HEK293 (cell line): ENCODE measurements at regions not wholly inside any gene's neighbourhood (a gene's known extent, or its start where the extent isn't known, plus 50 kb on each side); places are given as distances from the start of the nearest gene placed in this dataset.

ENCODE experiments used
- CTCF ChIA-PET: fragments of 350-600 bp; formaldehyde crosslinking; extraction: SDS; loops from one replicate; lab custom pipeline; 2021; ENCODE audit warnings: antibody characterized with exemption; lab: Yijun Ruan, JAX
- POLR2A ChIA-PET: fragments of 300-600 bp; formaldehyde crosslinking; extraction: SDS; loops from one replicate; lab custom pipeline; 2020; ENCODE audit warnings: antibody characterized with exemption, inconsistent platforms; lab: Yijun Ruan, JAX
- H3K27ac ChIP-seq: fragments of 200-500 bp; sonication (Bioruptor generic); 2 replicates; pipeline ENCODE4 v1.5.1; 2014; ENCODE audit warnings: low read depth, low read length, control low read depth, inconsistent platforms; ENCODE audit errors: extremely low read depth
- H3K36me3 ChIP-seq, 2 experiments: fragments of 200-500 bp in 1 of 2; sonication (Bioruptor generic) in 1 of 2; 1 replicate in 1 of 2; 2 replicates in 1 of 2; pipeline ENCODE4 v1.5.1; 2014 to 2017; ENCODE audit warnings: inconsistent platforms in 2 of 2, low read length in 2 of 2; ENCODE audit not compliant: control insufficient read depth in 2 of 2, insufficient read depth in 1 of 2
- H3K4me1 ChIP-seq: fragments of 200-500 bp; sonication (Bioruptor generic); 2 replicates; pipeline ENCODE4 v1.5.1; 2014; ENCODE audit warnings: mild to moderate bottlenecking, low read length, inconsistent platforms; ENCODE audit not compliant: control insufficient read depth, insufficient read depth
- H3K4me3 ChIP-seq: 2 replicates; pipeline ENCODE4 v1.5.1; 2011; ENCODE audit warnings: low read depth, mild to moderate bottlenecking, control low read depth, low read length, moderate library complexity
- H3K9me3 ChIP-seq: fragments of 200-500 bp; sonication (Bioruptor generic); 2 replicates; pipeline ENCODE4 v1.5.1; 2014; ENCODE audit warnings: low read depth, low read length, inconsistent platforms; ENCODE audit not compliant: control insufficient read depth, insufficient read depth
- GLI4 ChIP-seq: fragments of 450-650 bp; formaldehyde crosslinking; IDR thresholded peaks from 2 replicates; pipeline ENCODE4 v1.5.1; 2016; ENCODE audit warnings: missing biosample characterization, missing genetic modification characterization
- GLIS2 ChIP-seq: fragments of 450-650 bp; formaldehyde crosslinking; IDR thresholded peaks from 2 replicates; pipeline ENCODE4 v1.5.1; 2016; ENCODE audit warnings: missing biosample characterization, missing genetic modification characterization
- KLF10 ChIP-seq: fragments of 450-650 bp; IDR thresholded peaks from 2 replicates; pipeline ENCODE4 v1.5.1; 2018; ENCODE audit warnings: missing biosample characterization, mild to moderate bottlenecking, missing genetic modification characterization
- PATZ1 ChIP-seq: fragments of 450-650 bp; formaldehyde crosslinking; IDR thresholded peaks from 2 replicates; pipeline ENCODE4 v1.5.1; 2016; ENCODE audit warnings: missing biosample characterization, missing genetic modification characterization
- REPIN1 ChIP-seq: fragments of 450-650 bp; formaldehyde crosslinking; IDR thresholded peaks from 2 replicates; pipeline ENCODE4 v1.5.1; 2017; ENCODE audit warnings: missing biosample characterization, missing genetic modification characterization, low read depth
- ZBTB20 ChIP-seq: fragments of 450-650 bp; formaldehyde crosslinking; IDR thresholded peaks from 2 replicates; pipeline ENCODE4 v1.5.1; 2016; ENCODE audit warnings: missing biosample characterization, missing genetic modification characterization
- ZBTB49 ChIP-seq: fragments of 450-650 bp; formaldehyde crosslinking; IDR thresholded peaks from 2 replicates; pipeline ENCODE4 v1.5.1; 2016; ENCODE audit warnings: missing biosample characterization, missing genetic modification characterization, low read depth
- ZNF133 ChIP-seq: fragments of 450-650 bp; formaldehyde crosslinking; IDR thresholded peaks from 2 replicates; pipeline ENCODE4 v1.5.1; 2016; ENCODE audit warnings: missing biosample characterization, missing genetic modification characterization
- ZNF138 ChIP-seq: fragments of 450-650 bp; formaldehyde crosslinking; IDR thresholded peaks from 2 replicates; pipeline ENCODE4 v1.5.1; 2016; ENCODE audit warnings: missing biosample characterization, missing genetic modification characterization, borderline replicate concordance
- ZNF140 ChIP-seq: fragments of 450-650 bp; formaldehyde crosslinking; IDR thresholded peaks from 2 replicates; pipeline ENCODE4 v1.5.1; 2016; ENCODE audit warnings: missing biosample characterization, missing genetic modification characterization
- ZNF148 ChIP-seq: fragments of 450-650 bp; formaldehyde crosslinking; IDR thresholded peaks from 2 replicates; pipeline ENCODE4 v1.5.0; 2017; ENCODE audit warnings: missing biosample characterization, missing genetic modification characterization, borderline replicate concordance
- ZNF169 ChIP-seq: fragments of 450-650 bp; formaldehyde crosslinking; IDR thresholded peaks from 2 replicates; pipeline ENCODE4 v1.5.1; 2016; ENCODE audit warnings: missing biosample characterization, missing genetic modification characterization
- ZNF23 ChIP-seq: fragments of 450-650 bp; formaldehyde crosslinking; IDR thresholded peaks from 2 replicates; pipeline ENCODE4 v1.5.1; 2016; ENCODE audit warnings: missing biosample characterization, missing genetic modification characterization, borderline replicate concordance
- ZNF350 ChIP-seq: fragments of 450-650 bp; formaldehyde crosslinking; IDR thresholded peaks from 2 replicates; pipeline ENCODE4 v1.5.0; 2017; ENCODE audit warnings: missing biosample characterization, mild to moderate bottlenecking, missing genetic modification characterization
- ZNF37A ChIP-seq: fragments of 450-650 bp; IDR thresholded peaks from 2 replicates; pipeline ENCODE4 v1.5.1; 2018; ENCODE audit warnings: missing biosample characterization, missing genetic modification characterization
- ZNF518A ChIP-seq: fragments of 450-650 bp; formaldehyde crosslinking; conservative IDR thresholded peaks from 2 replicates; pipeline ENCODE4 v1.5.1; 2016; ENCODE audit warnings: low read depth, missing biosample characterization, missing genetic modification characterization
- ZNF529 ChIP-seq: fragments of 450-650 bp; formaldehyde crosslinking; IDR thresholded peaks from 2 replicates; pipeline ENCODE4 v1.5.1; 2017; ENCODE audit warnings: missing genetic modification characterization, missing biosample characterization; ENCODE audit not compliant: insufficient replicate concordance
- ZNF560 ChIP-seq: fragments of 450-650 bp; formaldehyde crosslinking; IDR thresholded peaks from 2 replicates; pipeline ENCODE4 v1.5.1; 2017; ENCODE audit warnings: missing biosample characterization, missing genetic modification characterization, borderline replicate concordance
- ZNF623 ChIP-seq: fragments of 450-650 bp; formaldehyde crosslinking; IDR thresholded peaks from 2 replicates; pipeline ENCODE4 v1.5.1; 2016; ENCODE audit warnings: missing biosample characterization, missing genetic modification characterization
- ZNF747 ChIP-seq: fragments of 450-650 bp; formaldehyde crosslinking; IDR thresholded peaks from 2 replicates; pipeline ENCODE4 v1.5.1; 2016; ENCODE audit warnings: missing biosample characterization, missing genetic modification characterization
- ZNF792 ChIP-seq: fragments of 450-650 bp; formaldehyde crosslinking; IDR thresholded peaks from 2 replicates; pipeline ENCODE4 v1.5.1; 2016; ENCODE audit warnings: missing biosample characterization, missing genetic modification characterization
- ZSCAN23 ChIP-seq: fragments of 450-650 bp; formaldehyde crosslinking; IDR thresholded peaks from 2 replicates; pipeline ENCODE4 v1.5.1; 2016; ENCODE audit warnings: missing biosample characterization, missing genetic modification characterization
- ZXDB ChIP-seq: fragments of 450-650 bp; formaldehyde crosslinking; IDR thresholded peaks from 2 replicates; pipeline ENCODE4 v1.5.1; 2016; ENCODE audit warnings: missing biosample characterization, missing genetic modification characterization

- TF ChIP-seq ZNF529 (tag by site-specific recombination) = no peak
- no peak for TF ChIP-seq ZNF518A (tag by site-specific recombination)
- no peak for TF ChIP-seq GLI4 (tag by site-specific recombination)
- TF ChIP-seq ZNF140 = no peak
- no peak for TF ChIP-seq ZNF37A
- no peak for TF ChIP-seq ZBTB49 (tag by site-specific recombination)
- no peak for TF ChIP-seq KLF10 (tag by site-specific recombination)
- no peak for TF ChIP-seq ZNF747 (tag by site-specific recombination)
Measured at GRCh38 chr3:110929816-110930215, 141.8 kb upstream of the NECTIN3 start (continued).

GRCh38 chr3:110932567-110932966, 139.0 kb upstream of the NECTIN3 start:
- POLR2A ChIA-PET = no interaction called here
- no peaks in the 10 kb centered on the region for H3K9me3 ChIP-seq
- no peak overlapping the region for H3K27ac ChIP-seq
- CTCF ChIA-PET = no interaction called here
- TF ChIP-seq ZXDB (tag by site-specific recombination) = no peak
- H3K4me1 ChIP-seq = no peaks in the 10 kb centered on the region
- no peaks in the 10 kb centered on the region for H3K36me3 ChIP-seq
- no peak overlapping the region for H3K4me3 ChIP-seq

GRCh38 chr3:110933821-110934426, 137.7 kb upstream of the NECTIN3 start:
- H3K4me1 ChIP-seq = no peaks in the 10 kb centered on the region
- no peaks in the 10 kb centered on the region for H3K9me3 ChIP-seq
- ChIA-PET CTCF (no interaction called here), POLR2A (no interaction called here)
- H3K36me3 ChIP-seq = no peaks in the 10 kb centered on the region
- H3K27ac ChIP-seq = no peak overlapping the region
- H3K4me3 ChIP-seq = no peak overlapping the region
- TF ChIP-seq GLIS2 (no peak), ZNF623 (tag by site-specific recombination) (no peak), ZBTB20 (no peak), ZNF133 (tag by site-specific recombination) (no peak), ZNF169 (tag by site-specific recombination) (no peak), ZSCAN23 (no peak), PATZ1 (tag by site-specific recombination) (no peak), ZNF148 (tag by site-specific recombination) (no peak), ZNF23 (no peak), REPIN1 (tag by site-specific recombination) (no peak), ZNF792 (tag by site-specific recombination) (no peak), ZNF138 (tag by site-specific recombination) (no peak), ZNF560 (no peak), ZNF350 (tag by site-specific recombination) (no peak)
